Thyroid gland (tissue), 4 donors: ENCODE measurements at regions not wholly inside any gene's neighbourhood (a gene's known extent, or its start where the extent isn't known, plus 50 kb on each side); places are given as distances from the start of the nearest gene placed in this dataset.

ENCODE experiments used
- DNase-seq, 2 donors: peaks; one replicate each; pipeline ENCODE4 v3.0.0-alpha.2; 2019
- H3K27ac ChIP-seq, 3 donors: fragments of 200-600 bp; sonication (generic); 1 replicate in 2 of 3; 2 replicates in 1 of 3; pipeline ENCODE4 v1.5.1; 2016 to 2019; ENCODE audit warnings: mild to moderate bottlenecking in 1 of 3, moderate library complexity in 1 of 3
- H3K27me3 ChIP-seq: fragments of 200-600 bp; sonication (generic); one replicate; pipeline ENCODE4 v1.5.1; 2019
- H3K36me3 ChIP-seq, 2 donors: fragments of 200-600 bp; sonication (generic); one replicate each; pipeline ENCODE4 v1.5.1; 2016 to 2019
- H3K4me1 ChIP-seq, 2 donors: fragments of 200-600 bp; sonication (generic); one replicate each; pipeline ENCODE4 v1.5.1; 2017 to 2019
- H3K4me3 ChIP-seq, 3 donors: fragments of 200-600 bp; sonication (generic); replicated peaks in 1 of 3; 1 replicate in 2 of 3; 2 replicates in 1 of 3; pipeline ENCODE4 v1.5.1; 2016; ENCODE audit warnings: mild to moderate bottlenecking in 1 of 3
- H3K9me3 ChIP-seq: fragments of 200-600 bp; sonication (generic); one replicate; pipeline ENCODE4 v1.5.1; 2017
- CTCF ChIP-seq, 6 experiments: fragments of 200-600 bp in 3 of 6; fragments of 450-650 bp in 3 of 6; sonication (generic) in 3 of 6; IDR thresholded peaks; one replicate each; pipeline ENCODE4 v1.5.1; 2016 to 2019; ENCODE audit warnings: antibody characterized with exemption in 6 of 6, mild to moderate bottlenecking in 2 of 6, inconsistent platforms in 1 of 6, moderate library complexity in 1 of 6
- POLR2A ChIP-seq, 2 donors: fragments of 450-650 bp; IDR thresholded peaks; one replicate each; pipeline ENCODE4 v1.6.1; 2017; ENCODE audit warnings: antibody characterized with exemption in 2 of 2, mild to moderate bottlenecking in 2 of 2, moderate library complexity in 1 of 2
- WGBS, 2 donors: methylation state at CpG; one replicate each; pipeline ENCODE4 v1.1.5; 2017; 5-methylcytosine and 5-hydroxymethylcytosine counted together
- intact Hi-C: fragments of 100-400 bp; cut with DNase I; formaldehyde crosslinking; loops from one replicate; pipeline ENCODE4 v1.15.1; 2023

- Histone ChIP-seq H3K9me3 (no peaks in the 10 kb centered on the region), H3K27me3 (no peaks in the 10 kb centered on the region), H3K4me1 (no peaks in the 10 kb centered on the region), H3K4me3 (no peak overlapping the region), H3K36me3 (no peaks in the 10 kb centered on the region), H3K27ac (no peak overlapping the region)
- DNase-seq, result no peak
- TF ChIP-seq CTCF (IDR thresholded peaks at IDR 0.05), result no peak
- intact Hi-C loops, result no loop called here
- WGBS, 2 donors, result 78 to 79% methylated on average over 7 of the region's 7 CpGs
Measured at GRCh38 chr6:14751645-14752175, 494.2 kb upstream of the JARID2 start.

- no peaks in the 10 kb centered on the region for H3K36me3 ChIP-seq
- H3K4me3 ChIP-seq, result no peak overlapping the region
- no peak overlapping the region for H3K27ac ChIP-seq
- WGBS, 2 donors, result 87 to 92% methylated on average over 22 of the region's 22 CpGs
- no peaks in the 10 kb centered on the region for H3K9me3 ChIP-seq
- H3K4me1 ChIP-seq, result no peaks in the 10 kb centered on the region
- TF ChIP-seq POLR2A (IDR thresholded peaks at IDR 0.05), result no peak
- TF ChIP-seq CTCF (IDR thresholded peaks at IDR 0.05), result no peak
- no peak for DNase-seq
- intact Hi-C loops, result no loop called here
- H3K27me3 ChIP-seq, result no peaks in the 10 kb centered on the region
Measured at GRCh38 chr6:14754751-14755513, 490.9 kb upstream of the JARID2 start.

- Histone ChIP-seq H3K4me1 (no peaks in the 10 kb centered on the region), H3K9me3 (no peaks in the 10 kb centered on the region), H3K4me3 (no peak overlapping the region), H3K36me3 (no peaks in the 10 kb centered on the region), H3K27me3 (no peaks in the 10 kb centered on the region), H3K27ac (no peak overlapping the region)
- no peak for TF ChIP-seq POLR2A (IDR thresholded peaks at IDR 0.05)
- TF ChIP-seq CTCF (IDR thresholded peaks at IDR 0.05), result no peak
- 93 to 95% methylated on average over 3 of the region's 3 CpGs for WGBS, 2 donors
- intact Hi-C loops, result no loop called here
- DNase-seq, result no peak
Measured at GRCh38 chr6:14756340-14756739, 489.5 kb upstream of the JARID2 start.

GRCh38 chr6:14757014-14757413, 488.9 kb upstream of the JARID2 start:
- no peak for DNase-seq
- H3K4me1 ChIP-seq, result no peaks in the 10 kb centered on the region
- no peaks in the 10 kb centered on the region for H3K27me3 ChIP-seq
- 81 to 92% methylated on average over 1 of the region's 1 CpG for WGBS, 2 donors
- no peaks in the 10 kb centered on the region for H3K9me3 ChIP-seq
- TF ChIP-seq CTCF (IDR thresholded peaks at IDR 0.05), result no peak
- no peak for TF ChIP-seq POLR2A (IDR thresholded peaks at IDR 0.05)
- H3K27ac ChIP-seq, result no peak overlapping the region
- intact Hi-C loops, result no loop called here
- no peak overlapping the region for H3K4me3 ChIP-seq
- H3K36me3 ChIP-seq, result no peaks in the 10 kb centered on the region

GRCh38 chr6:14757418-14757817, 488.5 kb upstream of the JARID2 start:
- intact Hi-C loops, result no loop called here
- WGBS, 2 donors, result 81 to 90% methylated on average over 1 of the region's 1 CpG
- H3K9me3 ChIP-seq, result no peaks in the 10 kb centered on the region
- no peak overlapping the region for H3K27ac ChIP-seq
- H3K4me3 ChIP-seq, result no peak overlapping the region
- no peaks in the 10 kb centered on the region for H3K27me3 ChIP-seq
- H3K36me3 ChIP-seq, result no peaks in the 10 kb centered on the region
- no peak for TF ChIP-seq POLR2A (IDR thresholded peaks at IDR 0.05)
- TF ChIP-seq CTCF (IDR thresholded peaks at IDR 0.05), result no peak
- H3K4me1 ChIP-seq, result no peaks in the 10 kb centered on the region
- no peak for DNase-seq
